SK-N-MC (cell line): ENCODE measurements at regions not wholly inside any gene's neighbourhood (a gene's known extent, or its start where the extent isn't known, plus 50 kb on each side); places are given as distances from the start of the nearest gene placed in this dataset.

ENCODE experiments used
- EZH2 ChIP-seq: fragments of 200-600 bp; sonication (generic); IDR thresholded peaks from one replicate; pipeline ENCODE4 v1.6.1; 2017; ENCODE audit warnings: antibody characterized with exemption
- POLR2AphosphoS5 ChIP-seq: IDR thresholded peaks from 2 replicates; pipeline ENCODE4 v1.6.1; 2012; ENCODE audit warnings: mild to moderate bottlenecking, low read depth, low read length, borderline replicate concordance

GRCh38 chr21:19603011-19603593, 1199.5 kb upstream of the TMPRSS15 start:
- no peak for TF ChIP-seq POLR2AphosphoS5
- no peak for TF ChIP-seq EZH2
